Colonic mucosa (tissue), 4 donors: ENCODE measurements at regions not wholly inside any gene's neighbourhood (a gene's known extent, or its start where the extent isn't known, plus 50 kb on each side); places are given as distances from the start of the nearest gene placed in this dataset.

Experiments
- DNase-seq: peaks from one replicate; pipeline ENCODE4 v3.0.0-alpha.2; 2020
- H3K27ac ChIP-seq: fragments of 200-600 bp; one replicate; pipeline ENCODE4 v1.8.0; 2021
- H3K27me3 ChIP-seq: fragments of 200-600 bp; one replicate; pipeline ENCODE4 v1.8.0; 2021
- H3K36me3 ChIP-seq: fragments of 200-600 bp; one replicate; pipeline ENCODE4 v1.8.0; 2021
- H3K4me1 ChIP-seq: fragments of 200-600 bp; one replicate; pipeline ENCODE4 v1.8.0; 2021; ENCODE audit warnings: mild to moderate bottlenecking
- H3K4me3 ChIP-seq: fragments of 200-600 bp; one replicate; pipeline ENCODE4 v1.8.0; 2021
- H3K9ac ChIP-seq, 2 donors: one replicate each; pipeline ENCODE4 v1.7.0; 2013; ENCODE audit warnings: control low read depth in 2 of 2, low read depth in 2 of 2, low read length in 2 of 2
- H3K9me3 ChIP-seq: fragments of 200-600 bp; one replicate; pipeline ENCODE4 v1.8.0; 2021
- intact Hi-C: fragments of 100-400 bp; cut with DNase I; formaldehyde crosslinking; loops from one replicate; pipeline ENCODE4 v1.14.1; 2022
- TF ChIP-seq, protein P1 (sequence below): fragments of 200-600 bp; IDR thresholded peaks from one replicate; pipeline ENCODE4 v1.8.0; 2022; ENCODE audit warnings: antibody characterized with exemption, mild to moderate bottlenecking
- donor health status: healthy.
- donor health status: DM: no; HTN: no; CAD: no.
- donor health status: DM: no; HTN: no; CAD: no.

DNA sequence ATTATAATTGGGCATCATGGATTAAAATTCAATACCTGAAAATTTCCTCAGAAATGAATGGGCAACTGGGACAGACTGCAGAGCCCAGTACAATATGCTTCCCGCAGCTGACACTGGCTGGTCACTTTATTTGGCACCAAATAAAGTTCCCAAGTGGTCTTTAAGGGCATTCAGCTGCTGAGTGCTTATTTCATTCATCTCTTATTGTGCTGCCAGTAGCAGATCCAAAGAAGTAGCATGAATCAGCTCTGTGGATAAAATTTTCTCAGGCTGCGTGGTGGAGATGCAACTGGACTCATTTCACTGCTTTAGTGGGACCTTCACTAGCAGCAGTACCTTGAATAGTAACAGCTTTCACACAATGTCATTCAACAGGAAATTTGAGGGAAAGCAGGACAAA lies 226.3 kb upstream of the ADGRL2 start:
- TF ChIP-seq, protein P1, sequence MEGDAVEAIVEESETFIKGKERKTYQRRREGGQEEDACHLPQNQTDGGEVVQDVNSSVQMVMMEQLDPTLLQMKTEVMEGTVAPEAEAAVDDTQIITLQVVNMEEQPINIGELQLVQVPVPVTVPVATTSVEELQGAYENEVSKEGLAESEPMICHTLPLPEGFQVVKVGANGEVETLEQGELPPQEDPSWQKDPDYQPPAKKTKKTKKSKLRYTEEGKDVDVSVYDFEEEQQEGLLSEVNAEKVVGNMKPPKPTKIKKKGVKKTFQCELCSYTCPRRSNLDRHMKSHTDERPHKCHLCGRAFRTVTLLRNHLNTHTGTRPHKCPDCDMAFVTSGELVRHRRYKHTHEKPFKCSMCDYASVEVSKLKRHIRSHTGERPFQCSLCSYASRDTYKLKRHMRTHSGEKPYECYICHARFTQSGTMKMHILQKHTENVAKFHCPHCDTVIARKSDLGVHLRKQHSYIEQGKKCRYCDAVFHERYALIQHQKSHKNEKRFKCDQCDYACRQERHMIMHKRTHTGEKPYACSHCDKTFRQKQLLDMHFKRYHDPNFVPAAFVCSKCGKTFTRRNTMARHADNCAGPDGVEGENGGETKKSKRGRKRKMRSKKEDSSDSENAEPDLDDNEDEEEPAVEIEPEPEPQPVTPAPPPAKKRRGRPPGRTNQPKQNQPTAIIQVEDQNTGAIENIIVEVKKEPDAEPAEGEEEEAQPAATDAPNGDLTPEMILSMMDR: no peak
- Histone ChIP-seq H3K4me1 (no peaks in the 10 kb centered on the region), H3K4me3 (no peak overlapping the region), H3K27ac (no peak overlapping the region), H3K9ac (no peak overlapping the region), H3K36me3 (no peaks in the 10 kb centered on the region), H3K9me3 (no peaks in the 10 kb centered on the region), H3K27me3 (no peaks in the 10 kb centered on the region)
- intact Hi-C loops: no loop called here
- no peak for DNase-seq

DNA sequence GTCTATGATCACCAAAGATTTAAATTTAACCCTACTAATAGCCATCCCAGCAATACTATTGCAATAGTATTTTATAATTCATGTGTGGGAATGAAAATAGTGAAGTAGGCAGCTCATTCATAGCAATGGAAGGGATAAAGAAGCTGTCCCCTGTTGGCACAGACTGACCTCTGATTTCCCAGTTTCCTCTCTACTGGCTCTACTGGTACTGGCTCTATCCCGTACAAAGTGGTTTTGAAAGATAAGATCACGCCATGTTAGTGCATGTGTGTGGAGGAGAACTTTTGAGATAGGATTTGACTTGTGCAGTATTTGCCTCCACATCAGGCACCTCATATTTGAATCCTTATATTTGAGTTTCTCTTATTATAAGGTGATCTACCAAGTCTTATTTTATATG lies 227.3 kb upstream of the ADGRL2 start:
- H3K4me1 ChIP-seq: no peaks in the 10 kb centered on the region
- no peak overlapping the region for H3K27ac ChIP-seq
- no peak overlapping the region for H3K4me3 ChIP-seq
- no peaks in the 10 kb centered on the region for H3K36me3 ChIP-seq
- H3K9ac ChIP-seq: no peak overlapping the region
- intact Hi-C loops: no loop called here
- no peaks in the 10 kb centered on the region for H3K9me3 ChIP-seq
- TF ChIP-seq, protein P1: no peak
- H3K27me3 ChIP-seq: no peaks in the 10 kb centered on the region
- no peak for DNase-seq

DNA sequence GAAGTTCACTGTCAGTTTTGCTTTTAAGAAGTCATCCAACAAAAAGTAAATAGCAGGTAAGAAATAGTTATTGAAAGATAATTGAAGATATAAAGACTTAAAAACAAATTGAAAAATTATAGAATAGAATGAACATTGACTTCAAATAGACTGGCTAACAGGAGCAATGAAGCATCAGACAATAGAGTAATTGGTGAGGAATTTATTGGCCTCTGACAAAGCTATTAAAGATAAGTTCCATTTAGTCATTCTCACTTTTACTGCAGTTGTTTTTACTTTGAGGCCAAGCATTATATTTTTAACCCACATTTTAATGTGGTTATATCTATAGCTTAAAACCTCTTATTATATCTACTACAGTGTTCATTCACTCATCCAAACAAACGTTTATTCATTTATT lies 228.8 kb upstream of the ADGRL2 start:
- DNase-seq: no peak
- Histone ChIP-seq H3K36me3 (no peaks in the 10 kb centered on the region), H3K4me1 (no peaks in the 10 kb centered on the region), H3K27me3 (no peaks in the 10 kb centered on the region), H3K4me3 (no peak overlapping the region), H3K9me3 (no peaks in the 10 kb centered on the region), H3K9ac (no peak overlapping the region), H3K27ac (no peak overlapping the region)
- intact Hi-C loops: no loop called here
- TF ChIP-seq, protein P1: no peak

DNA sequence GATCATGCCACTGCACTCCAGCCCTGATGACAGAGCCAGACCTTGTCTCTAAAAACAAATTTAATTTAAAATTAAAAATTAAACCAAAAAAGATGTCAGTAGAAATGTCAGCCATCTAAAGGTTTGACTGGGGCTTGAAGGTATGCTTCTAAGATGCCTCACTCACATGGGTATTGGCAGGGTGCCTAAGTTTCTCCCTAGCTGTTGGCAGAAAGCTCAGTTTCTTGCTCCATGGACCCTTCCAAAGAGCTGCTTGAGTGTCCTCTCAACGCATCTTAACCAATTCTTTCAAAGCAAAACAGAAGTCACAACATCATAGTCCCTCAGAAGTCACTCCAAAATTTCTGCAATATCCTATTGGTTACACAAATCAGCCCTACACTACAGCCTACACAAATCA lies 231.0 kb upstream of the ADGRL2 start:
- Histone ChIP-seq H3K27me3 (no peaks in the 10 kb centered on the region), H3K9ac (no peak overlapping the region), H3K36me3 (no peaks in the 10 kb centered on the region), H3K4me1 (no peaks in the 10 kb centered on the region), H3K9me3 (no peaks in the 10 kb centered on the region), H3K4me3 (no peak overlapping the region), H3K27ac (no peak overlapping the region)
- TF ChIP-seq, protein P1: no peak
- intact Hi-C loops: no loop called here
- DNase-seq: no peak

DNA sequence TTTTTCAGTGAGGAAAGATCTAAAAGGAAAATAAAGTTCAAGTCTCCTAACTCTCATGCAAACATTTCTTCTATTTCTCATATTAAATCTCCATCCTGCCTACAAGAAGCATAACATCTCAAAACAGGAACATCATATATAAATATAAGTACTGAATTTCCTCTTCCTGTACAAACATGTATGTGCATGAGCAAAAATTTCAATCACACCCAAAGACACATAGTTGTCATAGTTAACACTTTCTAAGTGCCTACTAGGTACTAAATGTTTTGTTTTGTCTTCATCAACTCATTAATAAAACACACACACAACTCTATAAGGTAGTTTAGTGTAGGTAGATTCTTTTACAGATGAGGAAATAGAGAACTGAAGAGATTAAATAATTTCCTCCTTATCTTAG lies 237.1 kb upstream of the ADGRL2 start:
- intact Hi-C loops: no loop called here
- no peak overlapping the region for H3K27ac ChIP-seq

More for the DNA sequence above, 237.1 kb upstream of the ADGRL2 start:
- DNase-seq: no peak
- no peaks in the 10 kb centered on the region for H3K36me3 ChIP-seq
- H3K4me3 ChIP-seq: no peak overlapping the region
- no peaks in the 10 kb centered on the region for H3K4me1 ChIP-seq
- no peaks in the 10 kb centered on the region for H3K27me3 ChIP-seq
- no peaks in the 10 kb centered on the region for H3K9me3 ChIP-seq
- no peak overlapping the region for H3K9ac ChIP-seq
- TF ChIP-seq, protein P1: no peak
